NCI-H2081 (cell line): ENCODE measurements at regions not wholly inside any gene's neighbourhood (a gene's known extent, or its start where the extent isn't known, plus 50 kb on each side); places are given as distances from the start of the nearest gene placed in this dataset.
"Not testable (repeated sequence)": the region's sequence is repeated elsewhere in the genome, so short reads cannot be mapped to it uniquely, and the experiment has no call there.

Experiments used
- DNase-seq, 2 experiments: peaks; one replicate each; lab custom pipeline; 2025; lab: John Stamatoyannopoulos, UW

DNA sequence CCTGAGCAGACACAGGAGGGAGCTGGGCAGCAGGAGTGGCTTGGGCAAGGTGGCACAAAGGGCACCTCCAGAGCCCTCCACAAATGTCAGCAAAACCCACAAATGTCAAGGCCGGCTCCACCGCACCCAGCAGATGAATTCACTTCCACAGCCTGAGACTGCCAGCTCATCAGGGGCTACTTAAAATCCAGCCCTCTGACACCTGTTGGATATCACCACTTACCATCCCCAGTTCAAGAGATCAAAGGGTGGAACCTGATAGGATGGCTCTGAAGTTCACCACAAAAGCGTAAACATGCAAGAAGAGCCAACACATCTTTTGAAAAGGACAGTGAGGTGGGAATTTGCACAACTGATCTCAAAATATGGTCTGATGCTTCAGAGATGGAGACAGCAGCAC, 168.6 kb upstream of the GRK3 start:
- DNase-seq = no peak

DNA sequence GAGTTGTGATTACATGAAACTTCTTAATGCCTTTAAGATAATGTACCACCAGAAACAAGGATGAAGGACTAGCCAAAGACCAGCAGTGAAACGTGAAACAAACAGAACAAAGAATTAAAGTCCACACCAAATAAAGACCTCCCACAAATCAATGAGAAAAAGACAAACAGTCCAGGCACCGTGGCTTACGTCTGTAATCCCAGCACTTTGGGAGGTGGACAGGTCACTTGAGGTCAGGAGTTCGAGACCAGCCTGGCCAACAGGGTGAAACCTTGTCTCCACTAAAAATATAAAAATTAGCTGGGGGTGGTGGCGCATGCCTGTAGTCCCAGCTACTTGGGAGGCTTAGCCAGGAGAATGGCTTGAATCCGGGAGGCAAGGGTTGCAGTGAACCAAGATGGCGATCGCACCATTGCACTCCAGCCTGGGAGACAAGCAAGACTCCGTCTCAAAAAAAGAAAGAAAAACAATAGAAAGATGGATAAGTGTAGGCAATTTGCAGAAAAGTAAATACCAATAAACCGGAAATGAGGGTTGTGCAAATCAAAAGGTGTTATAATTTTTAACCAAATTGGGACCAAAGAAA, 167.8 kb upstream of the GRK3 start:
- no peak for DNase-seq

DNA sequence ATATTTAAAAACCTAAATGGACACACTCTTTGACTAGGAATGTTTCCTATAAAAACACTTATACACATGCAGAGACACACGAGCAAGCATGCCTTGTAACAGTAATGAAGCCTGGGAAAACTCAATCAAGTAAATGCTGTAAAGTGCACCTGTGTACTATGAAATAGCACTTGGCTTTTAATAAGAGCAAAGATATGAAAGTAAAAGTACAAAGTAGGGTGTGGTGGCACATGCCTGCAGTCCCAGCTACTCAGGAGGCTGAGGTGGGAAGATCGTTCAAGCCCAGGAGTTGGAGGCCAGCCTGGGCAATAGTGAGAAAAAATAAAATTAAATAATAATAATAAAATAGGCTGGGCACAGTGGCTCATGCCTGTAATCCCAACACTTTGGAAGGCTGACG, 166.9 kb upstream of the GRK3 start:
- no peak for DNase-seq

DNA sequence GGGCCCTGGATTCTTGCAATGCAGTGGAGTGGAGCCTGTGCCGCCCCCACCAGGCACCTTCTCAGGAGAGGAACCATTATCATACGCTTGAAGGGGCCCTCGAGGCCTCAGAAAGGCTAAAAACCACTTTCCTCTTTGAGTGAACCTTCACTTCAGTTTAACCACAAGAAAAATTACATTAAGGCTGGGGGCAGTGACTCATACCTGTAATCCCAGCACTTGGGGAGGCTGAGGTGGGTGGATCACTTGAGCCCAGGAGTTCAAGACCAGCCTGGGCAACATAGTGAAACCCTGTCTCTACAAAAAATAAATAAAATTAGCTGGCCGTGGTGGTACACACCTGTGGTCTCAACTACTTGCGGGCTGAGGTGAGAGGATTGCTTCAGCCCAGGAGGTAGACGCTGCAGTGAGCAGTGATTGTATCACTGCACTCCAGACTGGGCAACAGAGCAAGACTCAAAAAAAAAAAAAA, 165.8 kb upstream of the GRK3 start:
- DNase-seq = not testable (repeated sequence)

DNA sequence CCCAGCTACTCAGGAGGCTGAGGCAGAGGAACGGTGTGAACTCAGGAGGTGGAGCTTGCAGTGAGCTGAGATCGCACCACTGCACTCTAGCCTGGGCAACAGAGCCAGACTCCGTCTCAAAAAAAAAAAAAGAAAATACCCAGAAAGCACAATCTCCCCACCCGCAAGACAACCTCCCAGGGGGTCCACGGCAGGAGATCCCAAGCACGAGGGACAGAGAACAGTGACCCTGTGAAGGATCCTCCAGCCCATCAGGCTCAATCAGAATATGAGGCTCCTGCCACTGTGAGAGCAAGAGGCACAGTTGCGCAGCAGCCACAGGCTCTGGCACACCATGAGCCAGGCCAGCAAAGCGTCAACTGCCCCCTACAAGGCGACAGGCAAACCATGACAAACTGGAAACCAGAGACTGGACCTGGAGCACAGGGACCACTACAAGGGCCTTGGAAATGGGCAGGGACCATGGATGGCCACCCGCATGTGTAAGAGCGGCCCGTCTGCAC, 164.8 kb upstream of the GRK3 start:
- no peak for DNase-seq

DNA sequence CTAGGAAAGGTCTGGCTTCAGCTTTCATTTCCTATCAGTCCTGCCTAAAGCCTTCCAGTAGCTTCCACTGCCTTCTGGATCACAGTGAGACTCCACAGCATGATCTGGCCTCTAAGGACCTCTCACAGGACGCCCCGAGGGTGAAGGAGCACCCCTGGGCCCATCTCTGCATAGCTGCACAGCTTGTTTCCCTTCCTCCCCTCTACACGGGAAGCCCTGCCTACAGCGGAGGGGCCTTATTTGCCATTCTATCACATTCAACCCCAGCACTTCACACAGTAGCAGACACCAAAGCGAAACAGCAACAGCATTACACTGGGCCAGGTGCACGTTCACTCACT, 162.3 kb upstream of the GRK3 start:
- no peak for DNase-seq

DNA sequence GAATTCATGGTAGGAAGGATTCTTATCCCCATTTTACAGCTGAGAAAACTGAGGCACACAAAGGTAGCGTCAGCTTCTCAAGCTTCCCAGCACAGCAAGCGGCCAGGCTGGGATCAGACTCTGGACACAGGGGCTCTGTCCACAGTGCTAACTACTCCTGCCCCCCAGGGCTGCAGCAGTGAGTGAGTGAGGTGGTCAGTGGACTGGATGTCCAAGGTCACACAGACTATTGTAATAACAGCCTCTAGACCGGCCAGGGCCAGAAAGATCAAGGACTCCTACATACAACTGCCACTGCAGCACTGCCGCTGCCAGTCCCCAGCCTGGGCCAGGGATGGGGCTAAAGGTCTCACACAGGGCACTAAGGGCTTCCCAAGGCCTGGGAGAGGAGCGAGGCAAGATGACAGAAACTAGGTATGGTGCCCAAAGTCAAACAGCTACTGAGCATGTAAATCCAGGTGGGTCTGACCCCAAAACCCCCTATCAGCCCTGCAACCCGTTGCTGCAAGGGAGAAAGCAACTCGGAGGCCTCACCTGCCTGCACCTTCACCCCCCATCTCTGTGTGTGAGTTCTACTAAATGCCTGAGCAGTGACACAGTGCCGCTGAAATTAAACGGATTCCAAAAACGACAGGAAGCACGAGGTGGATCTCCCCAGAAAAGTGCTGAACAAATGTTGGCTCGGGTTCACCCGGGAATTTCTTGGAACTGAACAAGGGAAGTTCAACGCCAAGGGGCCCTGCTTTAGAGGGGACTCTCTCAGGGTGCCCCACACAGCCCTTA, 161.8 kb upstream of the GRK3 start:
- no peak for DNase-seq

DNA sequence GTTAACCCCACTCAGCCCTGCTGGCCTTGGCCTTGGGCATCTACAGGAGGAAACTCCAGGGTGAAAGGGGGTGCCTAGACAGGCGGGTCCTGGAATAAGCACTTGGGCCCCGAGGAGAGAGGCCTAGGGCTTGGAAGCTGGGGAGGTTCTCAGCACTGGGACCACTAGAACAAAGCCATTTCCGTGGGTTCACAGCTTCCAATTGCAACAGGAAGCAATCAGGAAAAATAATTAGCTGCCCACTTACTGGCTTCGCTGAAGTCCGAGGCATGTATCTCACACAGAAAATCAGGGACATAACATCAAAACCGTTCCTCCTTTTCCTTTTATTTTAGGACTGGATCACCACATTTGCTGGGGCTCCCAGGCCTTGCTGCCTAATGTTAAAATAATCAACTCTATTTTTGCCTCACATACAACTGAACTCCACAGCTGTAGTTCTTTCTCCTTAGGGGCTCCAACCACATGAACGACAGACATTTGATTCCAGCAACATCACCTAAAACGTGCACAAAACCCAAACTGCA, 161.1 kb upstream of the GRK3 start:
- DNase-seq = peak in 1 of 2 experiments; percentile 5

DNA sequence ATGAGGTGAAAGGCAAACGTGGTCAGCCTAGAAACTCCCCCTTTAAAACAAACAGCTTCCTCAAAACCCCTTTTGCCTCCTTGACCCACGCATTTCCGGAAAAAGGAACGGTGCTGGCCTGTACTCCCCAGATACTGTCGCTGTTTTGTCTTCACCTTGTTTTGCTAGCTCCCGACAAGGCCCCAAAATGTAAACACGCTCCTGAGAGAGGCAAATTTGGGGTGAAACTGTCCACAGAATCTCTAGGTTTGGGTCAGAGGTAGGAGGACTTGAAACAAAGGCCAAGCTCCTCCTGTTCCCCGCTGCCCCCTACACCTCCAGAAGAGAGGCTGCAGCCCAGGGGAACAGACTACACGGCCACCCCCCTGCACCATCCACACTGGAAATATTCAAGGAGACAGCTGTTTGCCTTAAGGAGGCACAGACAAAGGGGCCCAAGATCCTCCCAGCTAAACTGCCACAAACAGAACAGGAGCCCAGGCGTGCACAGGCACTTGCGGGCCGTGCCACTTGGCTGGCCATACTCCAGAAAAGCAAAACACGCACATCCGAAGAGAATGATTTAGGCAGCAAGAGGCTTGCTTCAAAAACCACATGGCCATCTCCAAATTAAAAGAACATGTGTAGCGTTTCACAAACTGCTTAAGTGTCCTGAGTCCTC, 160.5 kb upstream of the GRK3 start:
- DNase-seq = no peak

DNA sequence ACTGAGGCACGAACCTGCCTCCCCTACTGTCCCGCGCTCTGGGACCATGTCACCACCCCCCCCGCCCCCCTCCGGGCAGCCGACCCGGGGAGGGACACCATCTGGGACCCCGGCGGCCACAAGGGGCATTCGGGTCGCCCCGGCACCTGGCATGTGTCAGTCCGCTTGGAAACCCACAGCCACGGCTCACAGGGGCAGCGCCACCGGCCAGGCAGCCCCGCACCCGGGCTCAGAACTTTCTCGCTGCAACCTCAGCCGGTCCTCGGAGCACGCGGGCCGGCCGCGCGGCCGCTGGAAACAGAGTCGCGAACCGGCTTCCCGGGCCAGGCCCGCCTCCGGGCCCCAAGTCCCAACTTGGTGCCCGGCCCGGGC, 159.9 kb upstream of the GRK3 start:
- DNase-seq = no peak

DNA sequence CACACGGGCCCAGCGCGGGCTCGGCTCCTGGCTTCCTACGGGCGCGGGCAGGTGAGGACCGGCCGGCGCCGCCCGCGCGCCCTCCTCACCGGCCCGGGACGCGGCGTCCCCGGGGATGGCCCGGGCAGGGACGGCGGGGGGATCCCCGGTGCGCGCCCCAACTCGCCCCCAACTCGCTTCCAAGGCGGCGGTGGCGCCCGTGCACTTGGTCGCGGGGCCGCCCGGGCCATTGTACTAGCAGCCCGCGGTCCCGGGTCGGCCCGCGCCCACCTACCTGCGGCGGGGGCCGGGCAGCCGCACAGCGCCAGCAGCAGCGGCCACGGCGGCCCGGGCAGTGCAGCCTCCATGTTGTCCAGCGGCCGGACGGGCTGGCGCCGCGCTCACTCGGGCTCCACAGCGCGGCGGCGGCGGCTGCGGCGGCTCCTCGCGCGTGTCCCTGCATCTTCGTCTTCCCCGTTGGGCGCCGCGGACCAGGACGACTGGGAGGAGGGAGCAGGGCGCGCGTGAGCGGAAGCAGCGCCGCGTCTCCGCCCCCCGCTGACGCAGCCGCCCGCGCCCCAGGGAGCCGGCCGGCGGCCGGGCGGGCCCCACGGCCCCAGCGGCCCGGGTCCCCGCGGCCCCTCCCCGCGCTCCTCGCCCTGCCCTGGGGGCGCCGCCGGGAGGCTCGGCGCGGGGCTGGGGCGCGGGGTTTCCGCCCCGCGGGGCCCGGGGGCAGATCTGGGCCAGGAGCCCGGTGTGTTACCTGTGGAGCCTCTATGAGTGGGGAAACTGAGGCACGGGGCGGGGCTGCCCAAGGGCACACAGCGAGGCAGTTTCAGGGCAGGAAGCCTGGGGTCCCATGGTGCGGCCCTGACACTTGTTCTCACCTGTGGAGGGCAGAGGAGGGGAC, 159.3 kb upstream of the GRK3 start:
- peak in 1 of 2 experiments; percentile 37 for DNase-seq

DNA sequence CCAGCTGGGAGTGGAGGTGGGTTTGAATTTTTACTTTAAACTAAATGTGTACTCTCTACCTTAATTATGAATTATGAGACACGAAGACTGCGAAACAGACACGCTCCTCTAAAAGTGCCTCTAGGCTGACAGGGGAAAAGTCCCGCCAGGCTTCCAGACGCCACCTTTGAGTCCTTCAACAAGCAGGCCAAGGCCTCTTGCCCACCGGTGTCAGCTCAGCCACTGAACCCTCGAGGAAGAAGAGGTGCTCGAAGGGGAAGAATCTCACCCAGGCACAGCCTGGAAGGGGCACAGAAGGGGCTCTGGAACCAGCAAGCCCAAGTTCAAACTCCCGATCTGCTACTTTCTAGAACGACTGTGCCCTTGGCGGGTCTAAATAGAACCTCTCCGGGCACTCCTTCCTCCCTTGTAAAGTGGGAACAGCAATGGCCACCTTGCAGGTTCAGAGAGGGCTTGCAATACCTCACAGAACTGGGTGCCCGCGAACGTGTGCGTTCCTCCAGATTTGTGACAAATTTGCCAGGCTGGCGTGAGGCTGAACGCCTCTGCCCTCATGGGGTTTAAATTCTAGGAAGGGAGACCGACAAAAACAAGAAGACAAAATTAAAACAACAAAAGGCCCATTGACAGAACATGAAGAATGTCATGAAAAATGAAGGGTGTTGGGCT, 158.5 kb upstream of the GRK3 start:
- DNase-seq = no peak

DNA sequence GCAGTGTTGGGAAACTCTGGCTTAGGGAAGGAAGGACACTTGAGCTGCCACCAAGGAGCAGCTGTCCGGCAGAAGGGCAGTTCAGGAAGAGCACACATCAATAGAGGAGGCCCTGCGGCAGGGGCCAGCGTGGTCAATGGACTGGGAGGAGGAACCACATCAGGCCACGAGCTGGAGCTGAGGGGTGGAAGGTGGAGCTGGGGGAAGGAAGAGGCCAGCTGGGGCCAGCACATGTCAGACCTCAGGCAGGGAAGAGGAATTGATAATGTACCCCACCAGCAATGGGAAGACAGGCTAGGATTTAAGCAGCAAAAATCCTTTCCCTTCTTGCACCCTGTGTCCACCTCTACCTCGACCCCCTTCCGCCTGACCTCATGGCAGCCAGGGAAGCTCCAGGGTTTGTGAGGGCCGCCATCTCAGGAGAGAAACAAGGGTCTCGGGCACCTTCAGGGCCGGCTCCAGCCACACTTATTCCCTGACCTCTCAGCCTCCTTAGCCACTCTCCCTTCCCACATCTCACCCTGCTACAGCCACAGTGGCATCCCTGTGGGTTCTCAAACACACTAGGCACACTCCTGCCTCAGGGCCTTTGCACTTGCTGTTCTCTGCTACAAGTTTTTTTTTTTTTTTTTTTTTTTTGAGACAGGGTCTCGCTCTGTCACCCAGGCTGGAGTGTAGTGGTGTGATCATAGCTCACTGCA, 157.8 kb upstream of the GRK3 start:
- DNase-seq = no peak

DNA sequence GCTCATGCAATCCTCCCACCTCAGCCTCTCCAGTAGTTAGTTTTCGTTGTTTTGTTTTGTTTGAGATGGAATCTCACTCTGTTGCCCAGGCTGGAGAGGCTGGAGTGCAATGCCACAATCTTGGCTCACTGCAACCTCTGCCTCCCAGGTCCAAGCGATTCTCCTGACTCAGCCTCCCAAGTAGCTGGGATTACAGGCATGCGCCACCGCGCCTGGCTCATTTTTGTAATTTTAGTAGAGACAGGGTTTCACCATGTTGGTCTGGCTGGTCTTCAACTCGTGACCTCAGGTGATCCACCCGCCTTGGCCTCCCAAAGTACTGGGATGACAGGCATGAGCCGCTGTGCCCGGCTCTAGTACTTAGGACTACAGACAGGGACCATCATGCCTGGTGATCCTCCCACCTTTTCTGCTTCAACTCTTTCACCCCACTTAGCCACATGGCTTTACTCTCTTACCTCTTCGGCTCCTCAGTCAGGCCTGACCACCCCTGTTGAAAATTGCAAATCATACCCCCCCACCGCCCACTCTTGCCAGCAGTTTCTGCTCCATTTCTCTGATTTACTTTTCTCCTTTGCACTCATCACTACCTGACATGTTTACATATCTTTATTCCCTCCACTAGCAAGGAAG, 157.1 kb upstream of the GRK3 start:
- DNase-seq = no peak

DNA sequence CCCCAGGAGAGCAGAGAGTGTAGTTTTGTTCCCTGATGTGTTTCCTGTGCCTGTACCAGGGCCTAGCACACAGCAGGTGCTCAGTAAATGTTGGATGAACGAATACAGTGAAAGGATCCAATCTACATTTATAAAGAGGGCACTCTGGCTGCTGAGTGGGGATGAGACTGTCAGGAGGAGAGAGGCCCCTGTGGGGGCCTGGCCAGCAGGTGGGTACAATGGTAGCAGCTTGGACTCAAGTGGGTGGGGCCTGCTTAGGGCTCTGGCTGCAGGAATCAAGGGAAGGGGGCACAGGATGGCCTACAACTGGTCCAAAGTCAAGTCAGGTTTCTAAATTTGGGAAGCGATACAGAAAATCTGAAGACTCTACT, 156.6 kb upstream of the GRK3 start:
- DNase-seq = peak in 1 of 2 experiments; percentile 56

DNA sequence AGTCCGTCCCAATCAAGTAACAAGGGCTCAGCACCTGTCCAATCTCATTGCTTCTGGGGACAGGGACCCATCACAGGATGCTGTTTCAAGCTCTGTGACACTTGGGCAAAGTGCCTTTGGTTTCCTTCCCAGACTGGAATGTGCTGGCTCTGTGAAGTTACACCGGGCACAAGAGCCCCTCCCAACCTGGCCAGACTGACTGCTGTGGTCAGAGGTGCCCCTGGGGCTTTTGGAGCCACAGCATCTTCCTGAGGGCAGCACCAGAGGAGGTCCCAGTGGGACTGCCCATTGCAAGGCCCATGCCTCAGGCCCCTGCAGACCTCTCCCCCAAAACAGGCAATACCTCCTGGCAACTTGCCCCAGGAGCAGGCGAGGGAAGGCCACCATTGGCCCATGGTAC, 155.2 kb upstream of the GRK3 start:
- DNase-seq = no peak

DNA sequence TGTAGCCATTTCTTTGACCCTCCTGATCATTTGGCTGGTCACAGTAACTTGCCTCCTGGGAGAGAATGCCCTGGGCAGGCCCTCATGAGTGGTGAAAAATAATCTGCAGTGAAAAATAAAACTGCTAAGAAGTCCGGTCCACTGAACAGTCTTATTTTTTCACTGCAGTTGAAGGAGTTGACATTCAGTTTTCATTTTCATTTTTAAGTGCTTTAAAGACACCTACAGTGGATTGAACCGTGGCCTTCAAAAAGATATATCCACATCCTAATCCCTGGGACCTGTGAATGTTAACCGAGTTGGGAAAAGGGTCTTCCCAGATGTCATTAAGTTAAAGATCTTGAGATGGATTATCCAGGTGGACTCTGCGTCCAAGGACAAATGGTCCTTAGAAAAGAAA, 153.6 kb upstream of the GRK3 start:
- DNase-seq = no peak

DNA sequence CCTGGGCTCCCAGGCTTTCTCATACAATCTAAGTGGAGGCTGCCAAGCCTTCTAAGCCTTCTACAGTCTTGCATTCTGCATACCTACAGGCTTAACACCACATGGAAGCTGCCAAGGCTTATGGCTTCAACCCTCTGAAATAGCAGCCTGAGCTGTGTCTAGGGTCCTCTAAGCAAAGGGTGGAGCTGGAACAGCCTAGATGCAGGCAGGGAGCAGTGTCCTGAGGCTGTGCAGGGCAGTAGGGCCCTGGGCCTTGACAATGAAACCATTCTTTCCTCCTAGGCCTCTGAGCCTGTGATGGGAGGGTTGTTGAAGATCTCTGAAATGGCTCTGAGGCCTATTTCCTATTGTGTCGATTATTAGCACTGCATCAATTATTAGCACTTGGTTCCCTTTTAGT, 150.9 kb upstream of the GRK3 start:
- no peak for DNase-seq

DNA sequence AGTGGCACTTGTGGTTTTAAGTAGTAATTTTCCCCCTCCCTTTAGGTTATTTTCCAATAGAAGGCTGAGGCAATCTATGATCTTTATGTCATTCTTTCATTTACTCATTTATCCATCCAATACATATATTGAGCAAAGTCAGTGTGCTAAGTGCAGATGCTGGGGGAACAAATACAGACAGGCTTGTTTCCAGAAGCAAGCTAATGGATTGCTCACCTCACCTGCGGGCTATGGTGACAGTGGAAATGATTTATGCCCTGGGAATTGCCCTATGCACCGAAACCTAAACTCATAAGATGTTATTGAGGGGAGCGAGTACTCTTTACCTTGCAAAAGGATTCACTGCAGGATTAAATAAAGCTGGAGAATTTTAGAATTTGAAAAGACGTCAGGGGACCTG, 148.7 kb upstream of the GRK3 start:
- peak in 1 of 2 experiments; percentile 7 for DNase-seq

DNA sequence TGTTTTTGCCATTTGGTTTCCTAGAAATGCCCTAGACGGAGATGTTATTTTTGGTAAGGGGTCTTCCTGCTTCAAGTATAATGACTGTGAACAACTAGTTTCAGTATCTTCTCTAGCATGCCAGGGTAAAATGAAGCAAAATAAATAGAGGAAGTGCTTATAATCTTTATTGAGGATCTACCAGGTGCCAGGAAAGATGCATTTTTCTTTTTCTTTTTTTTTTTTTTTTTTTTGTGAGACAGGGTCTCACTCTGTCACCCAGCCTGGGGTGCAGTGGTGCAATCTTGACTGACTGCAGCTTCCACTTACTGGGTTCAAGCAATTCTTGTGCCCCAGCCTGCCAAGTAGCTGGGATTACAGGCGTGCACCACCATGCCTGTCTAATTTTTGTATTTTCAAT, 146.6 kb upstream of the GRK3 start:
- not testable (repeated sequence) for DNase-seq
